Fibroblast of skin of abdomen (primary cell): ENCODE measurements at regions not wholly inside any gene's neighbourhood (a gene's known extent, or its start where the extent isn't known, plus 50 kb on each side); places are given as distances from the start of the nearest gene placed in this dataset.

Experiments used
- DNase-seq: peaks from one replicate; pipeline ENCODE4 v3.0.0-alpha.2; 2013

DNA sequence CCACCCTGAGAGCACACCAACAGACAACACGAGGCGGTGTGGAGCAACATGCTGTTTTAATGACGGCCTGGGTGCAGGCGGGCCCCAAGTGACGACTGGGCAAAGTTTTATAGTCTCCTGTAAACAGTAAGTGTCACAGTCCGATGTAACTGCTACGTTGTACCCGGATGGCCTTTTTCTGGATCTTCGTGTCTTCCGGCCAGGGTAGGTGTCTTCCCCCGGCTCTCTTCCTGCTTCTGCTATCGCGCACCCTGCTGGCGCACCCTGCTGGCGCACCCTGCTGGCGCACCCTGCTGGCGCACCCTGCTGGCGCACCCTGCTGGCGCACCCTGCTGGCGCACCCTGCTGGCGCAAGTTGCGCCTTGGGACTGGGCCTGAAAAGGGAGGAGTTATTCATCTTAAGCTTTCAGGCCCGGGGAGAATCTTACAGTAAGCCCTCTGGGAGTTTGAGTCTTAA lies 143.0 kb upstream of the TARS1 start:
- DNase-seq = no peak

DNA sequence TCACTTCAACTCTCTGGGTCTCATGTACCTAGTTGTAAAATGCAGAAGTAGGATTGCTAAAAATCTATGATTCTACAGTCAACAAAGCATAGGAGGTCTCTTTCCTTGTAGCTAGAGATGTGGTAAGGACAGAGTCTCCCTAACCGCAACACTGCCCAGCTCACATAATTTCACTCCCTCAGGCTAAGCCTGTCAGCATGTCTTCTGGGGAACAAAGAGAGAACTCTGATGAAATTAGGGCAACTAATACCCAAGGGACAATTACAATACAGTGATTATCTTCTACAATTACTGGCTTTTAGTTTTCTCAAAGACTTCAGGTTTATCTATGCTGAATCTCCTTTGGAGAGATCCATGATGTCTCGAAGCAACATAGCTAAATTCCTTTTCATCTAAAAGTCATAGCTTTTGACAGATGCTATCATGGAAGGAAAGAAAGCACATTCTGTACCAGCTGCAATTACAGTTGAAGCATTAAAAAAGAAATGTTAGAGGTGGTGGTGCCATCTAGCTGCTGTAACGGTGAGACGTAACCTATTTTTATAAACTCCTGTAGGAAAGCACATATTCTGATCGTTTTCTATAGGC lies 141.1 kb upstream of the TARS1 start:
- DNase-seq = peak; percentile 71

DNA sequence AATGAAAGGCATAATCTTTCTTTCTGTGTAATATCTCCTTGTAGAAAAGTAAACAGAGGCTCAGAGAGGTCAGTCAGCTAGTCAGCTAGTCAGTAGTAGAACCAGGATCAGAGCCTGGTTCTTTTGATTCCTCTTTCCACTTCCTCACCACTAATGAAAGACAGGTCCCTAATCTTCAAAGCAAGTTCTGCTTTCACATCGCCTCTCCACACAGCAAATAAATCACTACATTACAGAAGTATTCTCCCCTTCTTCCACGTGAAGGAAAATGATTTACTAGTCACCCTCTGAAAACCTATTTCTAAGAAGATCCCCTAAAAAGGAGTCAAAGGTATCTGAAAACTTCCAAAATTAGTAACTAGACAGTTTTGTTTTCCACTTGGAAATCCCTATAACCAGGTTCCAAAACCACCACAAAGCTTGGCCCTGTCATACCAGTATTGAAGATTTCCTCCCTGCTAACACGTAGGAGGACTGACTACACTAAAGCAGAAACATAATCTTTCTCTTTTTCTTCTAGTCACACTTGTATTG lies 140.5 kb upstream of the TARS1 start:
- DNase-seq = peak; percentile 82

DNA sequence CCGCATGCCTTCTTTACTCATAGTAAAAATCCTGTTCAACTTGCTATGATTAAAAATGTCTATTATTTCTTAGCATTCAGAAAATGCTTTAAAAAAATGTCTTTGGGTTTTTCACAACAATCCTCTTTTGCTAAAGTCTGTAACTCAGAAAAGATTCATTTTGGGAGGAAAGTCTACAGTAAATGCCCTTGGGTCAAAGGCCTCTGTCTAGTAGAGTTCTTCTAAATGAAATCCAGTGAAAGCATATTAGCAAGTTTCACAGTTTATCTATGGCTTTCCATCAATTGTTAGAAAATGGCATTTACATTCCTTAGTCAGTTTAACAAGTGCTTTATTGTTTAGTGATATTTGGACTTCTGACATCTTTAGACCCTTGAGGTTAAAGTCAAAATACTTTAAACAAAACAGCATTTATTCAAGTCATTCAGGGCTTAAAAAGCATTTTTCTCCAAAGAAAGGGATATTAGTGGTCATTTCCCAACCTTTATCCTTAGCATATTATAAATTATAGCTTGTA lies 137.1 kb upstream of the TARS1 start:
- DNase-seq = no peak

DNA sequence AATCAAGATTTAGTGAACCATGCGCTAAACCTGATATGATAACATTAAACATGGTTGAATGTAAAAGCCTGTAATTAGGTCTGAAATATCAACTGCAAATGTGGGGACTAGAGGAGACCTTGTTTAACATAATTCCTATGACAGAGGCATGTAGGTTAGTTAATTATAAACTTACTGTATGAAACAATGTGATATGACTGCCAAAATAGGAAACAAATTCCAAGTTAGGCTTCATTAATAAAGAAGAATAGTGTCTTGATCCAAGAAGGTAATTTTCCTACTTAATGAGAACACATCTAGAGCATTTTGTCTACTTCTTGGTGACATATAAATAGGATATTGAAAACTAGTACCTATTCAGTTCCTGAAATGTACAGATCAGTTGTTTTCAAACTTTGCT lies 136.2 kb upstream of the TARS1 start:
- DNase-seq = no peak

DNA sequence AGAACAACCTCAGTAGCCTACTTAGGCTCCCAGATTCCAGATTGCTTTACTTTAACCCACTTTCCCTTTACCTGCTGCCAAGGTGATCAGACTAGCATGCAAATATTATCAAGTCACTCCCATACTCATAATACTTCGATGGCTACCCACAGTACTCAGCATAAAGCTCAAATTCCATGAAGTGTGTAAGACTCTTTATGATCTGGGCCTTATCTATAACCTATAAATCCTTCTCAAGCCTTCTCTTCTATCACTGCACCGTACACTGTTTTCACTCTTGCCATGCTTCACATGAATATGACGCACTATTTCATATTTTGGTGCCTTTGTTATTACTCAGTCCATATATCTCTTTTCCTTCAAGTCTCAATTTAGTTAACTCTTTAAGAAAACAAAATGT lies 135.2 kb upstream of the TARS1 start:
- no peak for DNase-seq

DNA sequence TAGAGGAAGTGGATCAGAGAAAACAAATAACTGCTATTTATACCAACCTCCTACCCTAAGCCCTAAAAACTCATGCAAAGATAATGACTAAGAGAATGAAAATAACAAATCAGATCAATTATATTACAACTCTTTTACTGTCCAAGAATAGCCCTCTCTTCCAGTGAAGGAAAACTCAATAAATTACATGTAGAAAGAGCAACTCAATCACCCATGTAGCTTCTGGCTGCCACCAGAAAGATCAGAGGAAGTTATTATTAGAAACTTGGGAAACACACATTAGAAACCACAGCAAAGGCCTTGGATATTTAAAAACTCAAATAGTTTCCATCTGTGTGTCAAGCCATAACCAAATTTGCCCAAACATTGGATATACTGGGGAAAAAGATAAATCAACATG lies 134.0 kb upstream of the TARS1 start:
- DNase-seq = peak; percentile 60

DNA sequence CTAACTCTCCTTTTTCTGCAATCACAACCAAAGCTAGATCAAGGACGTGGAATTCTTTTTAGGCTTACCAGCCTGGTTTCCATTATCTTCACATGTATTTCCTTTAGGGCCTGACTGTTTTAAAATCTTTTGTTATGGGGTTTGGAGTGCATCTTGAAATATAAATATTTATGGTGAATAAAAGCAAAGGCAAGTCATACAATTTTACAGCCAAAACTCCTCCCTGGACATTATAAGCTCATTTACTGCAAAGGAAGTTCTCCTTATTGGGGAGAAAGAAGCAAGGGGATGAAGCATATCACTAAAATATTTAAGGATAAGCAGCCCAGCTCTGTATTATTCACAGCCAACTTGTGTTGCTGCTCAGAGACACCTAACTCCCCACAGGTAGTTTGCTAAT lies 132.2 kb upstream of the TARS1 start:
- no peak for DNase-seq

DNA sequence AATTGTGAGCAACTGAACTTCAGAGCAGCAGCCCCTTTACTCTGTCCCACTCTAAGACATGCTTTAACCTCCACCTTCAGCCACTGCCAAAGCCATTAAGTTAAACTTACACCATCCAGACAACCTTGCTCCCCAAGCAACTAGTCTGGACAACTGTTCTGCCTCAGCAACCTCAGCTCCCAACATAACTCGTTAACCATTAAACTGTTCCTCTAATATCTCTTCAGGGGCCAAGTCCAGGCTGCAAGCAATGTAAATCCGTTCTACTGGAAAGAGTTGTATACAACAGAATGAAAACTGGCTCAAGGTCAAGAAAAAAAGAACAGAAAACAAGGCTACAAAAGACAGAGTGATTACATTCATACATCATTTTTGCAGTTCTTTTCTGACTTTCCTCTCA lies 131.7 kb upstream of the TARS1 start:
- DNase-seq = no peak

DNA sequence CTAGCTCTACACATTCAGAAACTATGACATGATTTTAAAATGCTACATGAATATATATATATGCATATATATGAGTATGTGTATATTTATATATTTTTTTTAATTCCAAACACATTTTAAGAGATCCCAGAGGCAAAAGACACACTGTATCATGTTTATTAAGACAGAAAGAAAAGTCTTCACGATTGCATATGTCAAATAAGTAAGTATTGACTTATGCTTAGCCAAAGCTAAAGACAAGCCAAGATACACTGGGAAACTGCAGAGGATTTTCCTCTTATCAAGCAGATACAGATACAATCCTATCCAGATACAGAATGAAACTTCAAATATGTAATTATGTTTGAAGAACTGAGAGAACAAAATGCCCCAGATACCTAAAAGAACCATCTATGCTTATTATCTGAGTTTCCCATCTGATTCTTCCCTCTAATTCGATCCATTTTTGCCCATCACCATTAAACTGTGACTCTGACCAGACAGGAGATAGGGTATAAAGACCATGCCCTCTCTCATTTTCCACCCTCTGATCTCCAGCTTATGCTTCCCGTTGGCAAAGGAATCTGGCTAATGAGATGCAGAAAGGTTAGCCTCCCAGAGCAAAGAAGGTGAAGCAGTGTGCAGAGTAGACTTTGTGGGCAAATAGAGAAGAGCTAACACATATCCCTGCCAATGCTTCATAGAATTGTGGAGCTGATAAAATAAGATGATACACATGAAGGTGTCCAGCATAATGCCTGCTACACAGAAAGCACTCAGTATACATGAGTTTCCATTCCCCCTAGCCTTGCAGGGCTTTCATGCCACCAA lies 131.0 kb upstream of the TARS1 start:
- DNase-seq = no peak

DNA sequence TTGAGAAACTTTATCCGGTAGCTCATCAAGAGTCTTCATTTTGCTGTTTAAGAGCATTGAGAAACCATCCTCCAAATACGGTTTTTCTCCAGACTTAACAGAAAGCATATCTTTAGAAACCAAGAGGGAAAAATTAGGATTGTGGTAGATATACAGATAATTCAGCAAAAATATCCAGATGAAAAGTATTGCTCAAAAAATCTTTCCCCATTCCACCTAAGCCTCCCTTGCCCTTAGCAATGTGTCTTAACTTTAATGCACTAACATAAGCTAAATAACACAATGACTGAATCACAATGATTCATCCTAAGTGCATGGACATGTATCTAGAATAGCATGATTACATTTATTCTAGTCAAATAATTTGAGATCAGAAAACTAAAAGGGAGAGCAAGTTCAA lies 130.3 kb upstream of the TARS1 start:
- peak; percentile 92 for DNase-seq

DNA sequence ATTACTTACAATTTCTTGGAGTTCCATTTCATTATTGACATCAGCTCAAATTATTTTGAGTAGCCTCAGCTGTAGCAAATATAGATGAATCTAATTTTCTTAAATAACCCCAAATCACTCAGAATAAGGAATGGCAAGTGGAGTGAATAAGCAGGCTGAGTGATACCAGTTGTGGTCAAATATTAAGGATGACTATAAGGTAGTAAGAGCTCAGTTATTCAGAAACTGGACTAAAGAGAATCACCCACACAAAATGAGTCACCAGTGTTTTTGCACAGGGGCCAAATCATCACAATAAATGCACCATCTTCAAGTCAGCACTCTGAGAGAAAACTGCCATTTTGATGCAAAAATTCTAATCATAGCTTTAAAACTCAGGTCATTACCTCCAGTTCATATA lies 128.9 kb upstream of the TARS1 start:
- DNase-seq = peak; percentile 97

DNA sequence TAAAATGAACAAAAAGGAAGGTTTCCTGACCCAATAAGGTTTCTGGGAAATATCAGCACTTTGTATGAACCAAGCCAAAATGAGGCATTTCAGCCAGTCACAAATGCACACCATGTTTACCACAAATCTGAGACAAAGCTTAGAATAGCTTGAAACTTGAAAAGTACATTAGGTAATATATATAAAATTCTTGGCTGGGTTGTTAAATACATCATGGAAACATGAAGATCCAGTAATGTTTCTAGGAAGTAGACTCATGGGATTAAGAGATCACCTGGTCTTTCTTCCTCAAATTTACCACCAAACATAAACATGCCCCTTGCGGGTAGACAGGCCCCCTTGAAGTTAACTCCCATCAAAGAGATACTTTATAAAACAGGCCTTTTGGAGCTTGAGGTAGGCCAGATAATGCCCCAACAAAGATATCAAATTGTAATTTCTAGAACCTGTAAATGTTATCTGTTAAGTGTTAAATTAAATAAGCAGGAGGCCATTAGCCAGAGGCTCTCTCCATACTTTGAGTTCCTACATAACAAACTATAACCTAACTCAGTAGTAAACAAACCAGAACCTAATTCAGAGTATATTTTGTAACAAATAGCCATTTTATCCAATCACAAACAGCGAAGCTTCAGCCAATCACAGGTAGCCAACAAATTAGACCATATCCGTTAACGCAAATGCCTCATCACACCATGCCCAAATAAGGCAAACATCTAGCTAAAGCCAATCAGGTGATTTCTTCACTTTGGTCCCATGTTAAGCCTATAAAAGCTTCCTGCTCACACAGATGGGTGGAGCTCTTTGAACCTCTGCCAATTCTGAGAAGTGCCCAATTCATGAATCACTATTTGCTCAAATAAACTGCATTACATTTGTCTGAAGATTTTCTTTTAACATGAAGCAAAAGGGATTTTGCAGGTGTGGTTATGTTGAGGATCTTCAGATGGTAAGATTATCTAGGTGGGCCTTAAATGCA lies 127.9 kb upstream of the TARS1 start:
- DNase-seq = peak; percentile 78

DNA sequence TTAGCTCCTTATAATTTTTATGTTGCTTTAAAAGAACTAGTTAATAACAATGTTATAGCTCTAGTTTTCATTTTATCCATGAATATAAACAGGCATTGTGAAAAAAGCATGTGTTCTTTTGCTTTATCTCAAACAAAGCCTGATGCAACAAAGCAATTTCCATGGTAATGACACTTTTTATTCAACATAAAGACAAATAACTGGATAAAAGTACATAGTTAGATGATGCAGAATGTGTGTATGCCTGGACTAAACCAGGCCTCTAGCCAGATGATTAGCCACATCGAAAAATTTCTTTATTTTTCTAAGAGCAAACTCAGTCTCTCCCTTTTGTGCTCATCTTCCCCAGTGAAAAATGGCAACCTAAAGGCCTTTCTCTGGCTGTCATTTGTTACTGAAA lies 125.6 kb upstream of the TARS1 start:
- no peak for DNase-seq

DNA sequence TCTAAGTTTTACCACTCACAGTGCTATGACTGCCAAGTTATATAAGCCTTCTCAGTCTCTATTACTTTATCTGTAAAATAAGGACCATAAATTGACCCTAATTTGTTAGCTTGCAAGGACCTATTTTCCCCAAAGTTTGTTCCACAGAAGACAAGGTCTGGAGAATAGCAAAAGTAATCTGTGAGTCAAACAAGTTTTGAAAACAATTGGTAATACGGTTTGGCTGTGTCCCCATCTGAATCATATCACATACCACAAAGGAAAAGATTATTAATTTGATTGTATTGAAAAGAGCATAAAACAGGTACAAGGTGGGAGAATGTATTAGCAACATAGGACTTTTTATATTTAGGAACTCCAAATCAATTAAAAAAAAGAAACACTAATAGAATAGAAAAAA lies 124.0 kb upstream of the TARS1 start:
- DNase-seq = no peak

DNA sequence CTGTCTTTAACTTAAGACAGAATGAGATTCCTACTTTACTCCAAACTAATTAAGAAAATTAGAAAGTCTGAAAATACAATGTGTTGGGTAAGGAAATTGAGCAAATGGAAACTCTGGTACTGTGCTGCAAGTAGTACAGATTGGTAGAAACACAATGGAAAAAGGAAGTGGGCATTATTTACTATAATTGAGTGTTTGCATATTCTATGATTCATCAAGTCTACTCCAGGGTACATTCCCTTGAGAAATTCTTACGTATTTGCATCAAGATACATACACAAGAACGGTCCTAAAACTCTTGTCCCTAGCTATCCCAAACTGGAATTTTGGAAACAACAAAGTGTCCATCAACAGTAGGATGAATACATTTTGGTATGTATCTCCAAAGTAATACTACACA lies 123.5 kb upstream of the TARS1 start:
- no peak for DNase-seq

DNA sequence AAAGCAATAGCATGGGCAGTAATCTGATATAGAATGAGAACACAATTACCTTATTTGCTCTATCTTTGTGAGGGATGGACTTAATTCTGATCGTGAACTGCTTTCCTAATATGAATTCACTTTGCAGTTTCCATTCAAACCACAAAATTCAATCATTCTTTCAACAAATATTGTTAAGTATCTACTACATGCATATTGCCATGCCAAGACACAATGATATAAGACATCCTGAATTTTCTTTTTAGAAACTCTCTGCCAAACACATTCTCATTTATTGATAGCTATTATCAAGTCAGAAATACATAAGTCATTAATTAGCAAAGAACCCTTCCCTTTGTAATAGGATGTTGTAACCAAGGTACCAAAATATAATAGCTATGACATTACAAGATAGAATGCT lies 121.6 kb upstream of the TARS1 start:
- DNase-seq = peak; percentile 86

DNA sequence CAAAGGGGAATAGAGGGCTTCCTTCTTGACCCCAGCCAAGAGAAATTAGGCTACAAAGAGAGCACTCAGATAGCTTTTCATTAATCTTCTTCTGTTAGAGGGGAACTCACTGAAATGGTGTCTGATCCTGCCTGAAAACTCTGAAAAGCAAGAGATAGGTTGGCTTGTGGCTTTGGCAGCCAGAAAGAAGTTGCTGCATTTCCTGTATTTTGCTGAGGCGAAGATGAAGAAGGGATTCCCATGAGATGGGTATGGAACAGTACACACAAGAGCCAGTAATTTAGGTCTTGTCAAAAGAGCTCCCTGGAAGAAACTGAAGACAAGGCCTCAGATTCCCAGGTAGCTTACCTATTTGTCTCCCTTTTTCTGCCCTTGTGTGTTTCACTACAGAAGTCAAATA lies 120.9 kb upstream of the TARS1 start:
- DNase-seq = peak; percentile 52

DNA sequence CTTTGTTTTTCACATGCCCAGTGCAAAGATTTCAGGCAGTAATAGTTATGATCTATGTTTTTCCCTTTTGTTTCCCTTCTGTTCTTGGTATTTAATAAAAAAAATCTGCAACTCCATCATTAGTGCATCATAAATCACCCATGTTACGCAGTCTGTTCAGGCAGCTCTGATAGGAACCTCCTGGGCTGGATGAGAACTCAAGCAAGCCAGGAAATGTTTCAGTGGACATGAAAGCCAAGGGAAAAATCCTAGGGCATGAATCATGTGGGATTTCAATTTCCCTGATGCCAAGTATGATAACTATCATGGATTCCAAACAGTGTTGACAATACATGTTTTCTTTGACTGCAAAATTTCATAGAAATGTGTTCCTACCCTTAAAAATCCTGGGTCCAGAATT lies 119.7 kb upstream of the TARS1 start:
- peak; percentile 99 for DNase-seq

DNA sequence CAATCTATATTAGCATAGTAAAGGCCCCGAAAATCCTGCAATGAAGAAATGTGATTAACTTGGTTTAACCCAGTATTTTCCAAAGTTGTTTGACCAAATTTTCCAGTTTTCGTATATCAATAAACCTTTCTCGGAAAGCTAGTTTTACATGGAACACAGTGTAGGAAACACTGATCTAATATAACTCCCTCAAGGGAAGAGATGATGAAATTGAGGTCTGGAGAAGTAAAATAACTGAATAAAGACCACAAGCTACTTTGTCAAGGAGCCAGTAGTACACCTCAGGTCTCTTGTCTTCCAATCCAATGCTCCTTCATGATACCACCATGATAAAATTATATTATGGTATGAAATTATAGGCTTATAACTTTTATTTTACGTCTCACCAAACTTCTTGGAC lies 118.1 kb upstream of the TARS1 start:
- DNase-seq = no peak

DNA sequence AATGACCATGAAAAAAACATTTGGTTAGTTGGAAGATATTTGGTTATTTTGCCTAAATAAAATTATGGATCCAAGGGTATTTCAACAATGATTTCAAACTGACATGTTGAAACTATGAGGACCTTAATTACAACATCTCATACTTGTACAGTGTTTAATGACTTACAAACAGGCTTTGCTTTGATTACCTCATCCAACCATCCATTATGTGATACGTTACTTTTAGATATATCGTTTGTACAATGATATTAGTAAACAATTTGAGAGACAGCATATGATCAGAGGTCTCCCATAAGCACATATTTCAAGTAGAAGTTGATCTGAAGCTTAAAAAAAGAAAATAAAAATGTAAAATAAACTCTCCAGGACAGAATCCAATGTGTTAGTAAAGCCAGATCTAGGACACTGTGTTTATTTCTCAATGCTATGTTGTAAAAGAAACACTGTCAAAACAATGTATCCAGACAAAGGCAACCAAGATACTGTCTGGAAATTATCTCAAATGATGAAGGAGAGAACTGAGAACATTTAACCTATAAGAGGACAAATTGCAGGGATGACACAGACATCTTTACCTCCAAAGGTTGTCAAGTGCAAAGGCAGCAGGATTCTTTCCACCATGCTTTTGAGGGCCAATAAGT lies 116.0 kb upstream of the TARS1 start:
- DNase-seq = no peak

DNA sequence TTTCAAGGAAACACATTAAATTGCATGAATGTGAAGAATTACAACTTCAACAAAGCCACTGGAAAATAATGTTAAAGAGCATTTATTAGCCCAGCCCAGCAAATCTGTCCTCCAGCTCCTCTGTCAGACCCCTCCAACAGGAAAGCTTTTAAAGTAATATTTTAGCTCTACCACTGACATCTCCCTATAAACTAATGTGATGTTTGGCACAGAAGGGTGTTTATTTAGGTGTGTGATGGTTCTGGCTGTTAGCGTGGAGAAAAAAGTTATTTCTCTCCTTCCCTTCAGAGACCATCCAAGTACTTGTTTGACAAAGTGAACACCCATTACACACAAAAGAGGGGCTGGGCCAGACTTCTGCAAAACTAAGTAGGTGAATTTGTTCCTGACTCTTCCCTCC lies 111.9 kb upstream of the TARS1 start:
- no peak for DNase-seq
